Right lung (tissue), 2 donors: ENCODE measurements at regions not wholly inside any gene's neighbourhood (a gene's known extent, or its start where the extent isn't known, plus 50 kb on each side); places are given as distances from the start of the nearest gene placed in this dataset.
"Not testable (repeated sequence)": the region's sequence is repeated elsewhere in the genome, so short reads cannot be mapped to it uniquely, and the experiment has no call there.

ENCODE experiments used
- DNase-seq, 2 donors: peaks; one replicate each; pipeline ENCODE4 v3.0.0-alpha.2; 2013

DNA sequence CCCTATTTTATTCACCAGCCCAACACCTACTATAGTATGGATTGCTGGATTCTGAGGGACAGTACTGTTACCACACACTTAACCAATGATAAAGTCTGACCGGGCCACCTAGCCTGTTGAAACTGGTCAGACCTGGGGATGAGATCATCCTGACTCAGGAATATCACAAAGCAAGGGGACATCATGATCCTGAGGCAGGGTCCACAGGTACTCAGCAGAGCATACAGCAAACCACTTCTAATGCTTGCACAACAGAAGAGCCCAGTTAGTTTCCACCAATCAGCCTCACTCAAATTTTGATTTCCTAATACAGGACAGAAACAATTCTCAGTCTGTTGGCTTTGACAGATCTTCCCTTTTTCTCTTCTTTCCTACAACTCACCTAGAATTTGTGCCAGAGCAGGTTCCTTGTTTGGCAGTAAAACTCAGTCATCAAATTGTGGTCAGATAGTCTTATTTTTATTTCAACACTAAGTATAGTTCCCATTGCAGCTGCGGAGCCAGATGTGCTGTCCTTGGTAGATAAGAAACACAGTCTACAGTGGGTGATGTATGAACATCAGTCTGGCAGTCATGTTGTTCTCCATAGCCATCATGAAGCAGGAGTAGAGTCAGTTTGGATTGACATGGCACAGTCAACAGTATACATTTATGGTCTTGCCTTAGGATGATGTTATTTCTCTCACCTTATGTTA is 90.1 kb upstream of the PRR23C start:
- no peak for DNase-seq

DNA sequence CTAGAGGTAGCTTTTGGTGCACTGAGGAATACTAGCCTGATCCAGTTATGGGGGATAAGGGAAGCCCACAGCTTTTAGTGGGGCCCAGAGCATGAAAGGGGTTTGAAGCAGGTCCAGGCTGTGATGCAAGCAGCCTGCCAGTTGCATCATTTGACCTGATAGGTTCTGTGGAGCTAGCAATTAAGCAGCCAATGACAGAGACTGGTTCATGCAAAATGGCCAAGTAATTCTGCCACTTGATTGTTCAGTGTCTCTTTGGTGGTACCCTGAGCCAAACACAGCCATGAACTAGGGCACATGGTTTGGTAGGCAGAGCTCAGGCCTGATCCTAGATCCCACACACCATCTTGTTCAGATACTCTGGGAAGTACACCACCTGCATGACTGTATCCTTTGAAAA is 91.0 kb upstream of the PRR23C start:
- DNase-seq, result no peak

DNA sequence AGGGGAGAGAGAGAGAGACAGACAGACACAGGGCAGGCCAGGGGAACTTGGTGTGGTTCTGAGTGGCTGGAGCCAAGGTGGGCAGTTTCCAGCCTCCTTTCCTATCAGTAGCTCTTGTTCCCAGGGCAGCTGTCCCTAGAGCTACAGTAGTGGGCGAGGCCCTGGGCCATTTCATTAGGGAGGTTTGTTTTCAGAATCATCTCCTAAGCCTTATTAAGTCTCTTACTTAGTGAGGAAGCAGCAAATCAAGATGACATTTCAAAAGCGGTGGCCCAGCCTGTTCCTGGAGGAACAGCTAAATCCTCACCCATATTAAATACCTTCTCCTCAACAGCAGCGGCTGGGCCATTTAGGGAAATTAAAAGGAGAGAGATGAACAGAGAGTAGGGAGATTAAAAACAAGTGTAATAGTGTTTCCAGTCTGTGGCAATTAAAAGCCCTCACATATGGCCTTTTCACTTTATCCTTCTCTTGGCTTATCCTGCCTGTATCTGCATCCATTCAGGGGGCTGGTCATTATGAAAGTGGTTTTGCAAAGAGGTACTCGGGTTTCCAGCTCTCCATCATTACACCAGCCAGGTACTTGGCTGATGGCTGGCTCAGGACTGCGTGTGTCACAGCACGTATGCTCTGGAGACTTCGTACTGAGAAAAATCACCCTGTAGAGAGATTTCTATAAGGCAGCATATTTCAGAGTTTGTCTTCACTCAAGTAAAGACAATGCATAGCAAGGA is 91.9 kb upstream of the PRR23C start:
- DNase-seq, result no peak

DNA sequence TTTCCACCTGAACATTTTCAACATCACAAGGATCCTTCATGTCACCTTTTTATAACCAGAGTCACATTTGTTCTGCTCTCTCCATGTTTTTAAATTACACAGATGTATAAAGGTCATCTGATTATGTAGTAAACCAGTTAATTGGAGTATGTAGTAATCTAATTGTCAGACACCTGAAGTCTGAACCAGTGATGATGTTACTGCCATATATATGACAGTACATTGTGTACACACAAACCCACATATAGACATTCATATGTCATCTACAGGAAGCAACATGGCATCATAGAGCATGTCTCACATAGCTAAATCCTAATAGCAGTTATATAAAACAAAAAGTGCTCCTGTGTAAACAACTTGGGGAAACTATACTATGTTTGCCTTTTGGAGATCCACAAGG is 95.9 kb upstream of the PRR23C start:
- DNase-seq, result no peak

DNA sequence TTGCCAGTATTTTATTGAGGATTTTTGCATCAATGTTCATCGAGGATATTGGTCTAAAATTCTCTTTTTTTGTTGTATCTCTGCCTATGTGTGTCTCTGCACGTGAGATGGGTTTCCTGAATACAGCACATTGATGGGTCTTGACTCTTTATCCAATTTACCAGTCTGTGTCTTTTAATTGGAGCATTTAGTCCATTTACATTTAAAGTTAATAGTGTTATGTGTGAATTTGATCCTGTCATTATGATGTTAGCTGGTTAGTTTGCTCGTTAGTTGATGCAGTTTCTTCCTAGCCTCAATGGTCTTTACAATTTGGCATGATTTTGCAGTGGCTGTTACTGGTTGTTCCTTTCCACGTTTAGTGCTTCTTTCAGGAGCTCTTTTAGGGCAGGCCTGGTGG is 101.3 kb upstream of the PRR23C start:
- DNase-seq, result not testable (repeated sequence)

DNA sequence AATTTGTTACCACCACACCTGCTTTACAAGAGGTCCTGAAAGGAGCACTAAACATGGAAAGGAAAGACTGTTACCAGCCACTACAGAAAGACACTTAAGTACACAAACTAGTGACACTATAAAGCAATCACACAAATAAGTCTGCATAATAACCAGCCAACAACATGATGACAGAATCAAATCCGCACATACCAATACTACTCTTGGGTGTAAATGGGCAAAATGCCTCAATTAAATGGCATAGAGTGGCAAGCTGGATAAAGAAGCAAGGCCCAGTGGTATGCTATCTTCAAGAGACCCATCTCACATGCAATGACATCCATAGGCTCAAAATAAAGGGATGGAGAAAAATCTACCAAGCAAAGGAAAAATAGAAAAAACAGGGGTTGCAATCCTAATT is 106.8 kb upstream of the PRR23C start:
- DNase-seq, result no peak

DNA sequence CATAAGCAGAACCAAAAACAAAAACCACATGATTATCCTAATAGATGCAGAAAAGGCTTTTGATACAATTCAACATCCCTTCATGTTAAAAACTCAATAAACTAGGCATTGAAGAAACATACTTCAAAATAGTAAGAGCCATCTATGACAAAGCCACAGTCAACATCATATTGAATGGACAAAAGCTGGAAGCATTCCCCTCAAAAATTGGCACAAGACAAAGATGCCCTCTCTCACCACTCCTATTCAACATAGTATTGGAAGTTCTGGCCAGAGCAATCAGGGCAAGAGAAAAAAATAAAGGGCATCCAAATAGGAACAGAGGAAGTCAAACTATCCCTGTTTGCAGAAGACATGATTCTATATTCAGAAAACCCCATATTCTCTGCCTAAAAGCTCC is 108.7 kb upstream of the PRR23C start:
- DNase-seq, result not testable (repeated sequence)

DNA sequence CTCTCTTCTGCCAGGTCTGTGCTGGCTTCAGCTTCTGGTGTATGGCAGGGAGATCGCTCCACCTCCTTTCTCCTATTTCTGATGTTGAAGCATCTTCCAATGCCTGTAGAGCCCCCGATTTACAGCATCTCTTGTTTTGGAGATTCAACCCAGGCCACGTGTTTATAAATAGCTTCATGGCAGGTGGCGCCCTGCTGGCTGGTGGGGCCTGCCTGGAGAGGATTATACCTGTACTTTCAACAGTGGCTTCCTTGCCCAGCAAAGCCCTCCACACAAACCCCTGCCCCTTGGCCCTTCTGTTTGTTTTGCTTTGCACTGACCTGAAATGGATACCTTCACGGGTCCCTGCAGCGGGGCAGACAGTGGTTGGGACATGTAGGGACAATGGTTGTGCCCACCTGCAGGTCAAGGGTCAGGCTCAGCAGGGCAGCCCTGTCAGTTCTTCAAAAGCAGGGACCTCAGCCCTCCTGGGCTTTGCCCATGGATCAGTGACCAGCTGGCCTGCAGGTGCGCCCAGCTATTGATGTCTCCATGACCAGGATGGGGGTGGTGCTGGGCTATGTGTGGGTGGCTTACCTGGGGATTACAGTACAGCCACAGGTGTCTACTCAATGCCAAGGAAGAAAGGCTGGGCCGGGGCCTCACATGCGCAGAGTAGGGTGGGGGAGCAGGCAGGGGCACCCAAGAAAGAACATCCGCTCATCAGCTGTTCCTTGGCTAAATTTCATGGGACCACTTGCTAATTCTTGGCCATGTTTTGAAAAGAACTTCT is 112.7 kb upstream of the PRR23C start:
- DNase-seq, result no peak

DNA sequence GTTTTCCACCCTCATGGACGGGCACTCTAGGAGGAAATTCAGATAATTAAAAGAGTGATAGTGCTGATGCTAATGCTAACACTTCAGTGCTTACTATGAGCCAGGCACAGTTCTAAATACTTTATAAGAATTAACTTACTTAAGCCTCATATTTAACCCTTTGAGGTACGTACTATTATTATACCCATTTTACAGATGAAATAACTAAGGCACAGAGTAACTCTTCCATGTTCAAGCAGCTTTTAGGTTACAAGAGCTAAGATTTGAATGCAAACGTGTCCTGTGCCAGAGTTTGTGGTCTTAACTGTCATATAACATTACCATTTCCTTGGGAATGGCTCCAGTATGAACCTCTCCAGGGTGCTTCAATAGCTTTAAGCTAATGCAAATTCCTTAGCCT is 114.7 kb upstream of the PRR23C start:
- no peak for DNase-seq

DNA sequence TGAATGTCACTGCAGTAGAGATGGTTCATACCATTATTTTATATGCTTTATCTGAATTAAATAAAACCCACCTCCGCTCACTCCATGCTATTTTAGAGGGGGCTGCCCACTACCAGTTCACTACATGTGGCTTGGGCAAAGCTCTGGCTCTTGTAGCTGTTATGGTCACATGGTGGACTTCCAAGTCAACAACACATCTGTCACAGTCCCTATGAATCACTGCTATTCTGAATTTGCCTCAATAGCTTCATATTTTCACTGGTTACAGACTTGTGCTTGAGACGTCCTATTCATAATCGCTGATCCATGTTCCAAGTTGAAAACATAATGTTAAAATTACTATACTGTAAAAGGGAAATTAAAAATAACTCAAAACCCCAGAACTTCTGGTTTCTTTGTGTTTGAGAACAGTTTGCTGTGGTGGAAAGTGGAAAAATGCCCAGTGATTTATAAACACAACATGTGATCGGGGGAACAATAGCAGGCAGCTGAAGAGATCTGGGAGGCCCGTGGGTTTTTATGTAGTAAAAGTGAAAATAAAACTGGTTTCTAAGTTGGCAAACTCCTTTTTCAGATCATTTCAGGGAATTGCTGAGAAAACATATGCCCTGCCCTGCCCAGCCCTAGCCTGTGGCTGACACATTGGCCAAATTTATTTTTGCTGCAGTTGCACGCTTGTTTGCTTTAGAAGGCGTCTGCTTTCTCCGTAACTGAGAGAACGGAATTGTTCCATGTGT is 128.8 kb upstream of the PRR23C start:
- DNase-seq, result peak in 1 of 2 donors; percentile 20

DNA sequence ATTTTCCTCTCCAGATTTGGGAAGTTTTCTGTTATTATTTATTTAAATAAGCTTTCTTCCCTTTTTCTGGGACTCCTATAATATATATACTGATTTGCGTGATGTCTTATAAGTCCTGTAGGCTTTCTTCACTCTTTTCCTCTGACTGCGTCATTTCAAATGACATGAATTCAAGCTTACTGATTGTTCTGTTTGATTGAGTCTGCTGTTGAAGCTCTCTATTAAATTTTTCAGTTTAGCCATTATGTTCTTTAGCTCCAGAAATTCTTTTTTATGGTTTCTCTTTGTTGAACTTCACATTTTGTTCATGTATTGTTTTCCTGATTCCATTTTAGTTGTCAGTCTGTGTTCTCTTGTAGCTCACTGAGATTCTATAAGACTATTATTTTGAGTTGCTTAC is 135.8 kb upstream of the PRR23C start:
- no peak for DNase-seq

DNA sequence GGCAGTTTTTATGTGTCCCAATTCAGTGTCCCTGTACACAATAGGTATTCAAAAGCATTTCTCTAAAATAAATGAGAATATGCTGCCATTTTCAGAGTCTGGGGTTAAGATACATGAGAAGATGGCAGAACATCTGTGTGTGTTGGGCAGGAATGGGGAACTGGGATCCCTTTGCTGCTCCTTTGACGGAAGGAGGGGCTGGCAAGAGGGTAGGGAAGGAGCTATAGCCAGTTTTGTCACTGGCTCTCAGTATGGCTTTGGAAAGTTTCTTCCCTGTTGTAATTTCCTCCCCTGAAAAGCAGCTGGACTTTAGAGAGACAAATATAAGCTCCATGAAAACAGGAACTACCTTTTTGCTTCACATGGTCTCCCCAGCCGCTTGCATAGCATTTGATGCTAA is 137.5 kb upstream of the PRR23C start:
- no peak for DNase-seq

DNA sequence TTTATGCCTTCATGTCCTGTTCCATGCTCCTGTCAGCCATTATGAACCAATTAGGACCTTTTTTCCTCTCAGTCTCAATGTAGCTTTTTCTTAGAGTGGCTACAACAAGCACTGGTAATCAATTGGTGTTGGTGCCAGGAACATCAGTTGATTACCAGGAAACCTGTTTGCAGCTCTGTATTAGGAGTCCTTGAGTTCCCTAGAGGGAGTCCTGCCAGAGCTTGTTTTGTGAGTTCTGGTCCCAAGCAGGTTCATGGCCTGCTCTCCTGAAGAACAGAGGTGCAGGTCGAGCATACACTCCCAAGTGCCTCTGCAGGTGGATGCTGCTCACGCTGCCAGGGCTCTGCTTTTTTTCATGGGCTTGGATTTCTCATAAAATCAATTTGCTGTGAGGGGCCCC is 137.9 kb upstream of the PRR23C start:
- no peak for DNase-seq

DNA sequence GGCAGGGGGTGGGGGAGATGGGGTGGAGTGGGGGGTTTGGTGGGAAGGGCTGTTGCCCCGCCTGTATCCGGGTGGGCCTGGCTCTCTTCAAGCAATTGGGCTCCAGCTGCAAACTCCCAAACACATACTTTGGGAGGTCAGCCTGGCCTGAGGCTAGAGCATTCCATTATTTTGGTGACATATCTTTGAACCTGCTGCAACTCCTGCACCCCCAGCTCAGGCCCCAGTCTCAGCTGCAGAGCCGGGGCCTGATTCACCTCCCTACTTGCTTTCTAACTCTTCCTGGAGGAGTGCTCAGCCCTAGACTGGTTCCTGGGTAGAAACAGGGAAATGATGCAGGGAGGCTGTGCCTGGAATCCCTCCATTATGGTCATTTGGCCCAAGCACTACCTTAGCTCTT is 140.8 kb upstream of the PRR23C start:
- no peak for DNase-seq

DNA sequence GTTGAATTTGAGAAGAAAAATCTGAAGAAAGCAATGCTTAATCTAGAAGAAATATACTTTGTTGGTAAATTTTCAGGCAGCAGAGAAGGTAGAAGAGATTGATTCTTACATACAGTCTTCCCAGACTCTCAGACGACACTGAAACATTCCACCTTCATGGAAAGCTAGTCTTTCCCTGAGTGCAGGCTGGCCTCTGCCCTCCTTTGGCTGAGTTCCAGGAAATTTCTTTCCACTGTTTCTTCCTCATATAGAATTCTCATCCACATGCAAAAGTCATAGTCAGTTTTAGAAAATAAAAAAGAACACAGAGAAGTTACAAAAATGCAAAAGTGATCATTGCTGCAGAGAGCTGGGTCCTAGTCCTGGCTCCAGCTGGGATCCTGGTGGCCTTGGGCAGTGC is 142.5 kb upstream of the PRR23C start:
- no peak for DNase-seq

DNA sequence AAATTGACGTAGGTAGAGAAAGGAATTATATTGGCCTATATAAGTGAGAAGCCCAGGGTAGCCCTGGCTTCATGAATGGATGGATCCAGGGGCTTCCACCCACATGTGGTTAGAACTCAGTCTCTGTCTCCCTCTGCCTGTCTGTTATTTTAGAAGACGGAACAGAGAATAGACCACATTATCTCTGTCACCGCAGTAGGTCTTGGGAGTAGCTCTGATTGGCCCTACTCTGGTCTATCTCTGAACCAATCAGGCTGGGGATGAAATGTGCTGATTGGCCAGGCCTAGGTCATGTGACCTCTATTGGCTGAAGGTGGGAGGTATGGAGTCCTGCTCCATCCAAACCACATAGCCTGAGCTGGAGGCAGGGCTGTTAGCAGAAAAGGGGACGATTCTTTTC is 143.0 kb upstream of the PRR23C start:
- DNase-seq, result no peak

DNA sequence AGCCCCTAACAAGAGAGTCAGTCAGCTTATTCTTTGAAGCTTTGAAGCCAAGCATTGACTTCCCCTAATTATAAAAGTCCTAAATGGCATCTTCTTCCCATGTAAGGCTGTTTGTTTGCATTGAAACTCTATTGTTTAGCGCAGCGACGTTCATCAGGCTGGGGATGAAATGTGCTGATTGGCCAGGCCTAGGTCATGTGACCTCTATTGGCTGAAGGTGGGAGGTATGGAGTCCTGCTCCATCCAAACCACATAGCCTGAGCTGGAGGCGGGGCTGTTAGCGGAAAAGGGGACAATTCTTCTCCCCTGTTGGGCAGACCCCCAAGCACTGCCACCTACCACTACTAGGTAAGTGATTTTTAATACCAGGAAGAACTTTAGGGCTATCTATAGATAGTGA is 145.3 kb upstream of the PRR23C start:
- DNase-seq, result no peak

DNA sequence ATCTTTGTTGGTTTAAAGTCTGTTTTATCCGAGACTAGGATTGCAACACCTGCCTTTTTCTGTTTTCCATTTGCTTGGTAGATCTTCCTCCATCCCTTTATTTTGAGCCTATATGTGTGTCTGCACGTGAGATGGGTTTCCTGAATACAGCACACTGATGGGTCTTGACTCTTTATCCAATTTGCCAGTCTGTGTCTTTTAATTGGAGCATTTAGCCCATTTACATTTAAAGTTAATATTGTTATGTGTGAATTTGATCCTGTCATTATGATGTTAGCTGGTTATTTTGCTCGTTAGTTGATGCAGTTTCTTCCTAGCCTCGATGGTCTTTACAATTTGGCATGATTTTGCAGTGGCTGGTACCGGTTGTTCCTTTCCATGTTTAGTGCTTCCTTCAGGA is 149.4 kb upstream of the MRPS22 start:
- not testable (repeated sequence) for DNase-seq

DNA sequence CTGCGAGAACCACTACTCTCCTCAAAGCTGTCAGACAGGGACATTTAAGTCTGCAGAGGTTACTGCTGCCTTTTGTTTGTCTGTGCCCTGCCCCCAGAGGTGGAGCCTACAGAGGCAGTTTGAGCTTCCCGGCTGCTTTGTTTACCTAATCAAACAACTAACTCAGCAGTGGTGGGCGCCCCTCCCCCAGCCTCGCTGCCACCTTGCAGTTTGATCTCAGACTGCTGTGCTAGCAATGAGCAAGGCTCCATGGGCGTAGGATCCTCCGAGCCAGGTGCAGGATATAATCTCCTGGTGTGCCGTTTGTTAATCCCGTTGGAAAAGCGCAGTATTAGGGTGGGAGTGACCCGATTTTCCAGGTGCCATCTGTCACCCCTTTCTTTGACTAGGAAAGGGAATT is 147.7 kb upstream of the MRPS22 start:
- not testable (repeated sequence) for DNase-seq

DNA sequence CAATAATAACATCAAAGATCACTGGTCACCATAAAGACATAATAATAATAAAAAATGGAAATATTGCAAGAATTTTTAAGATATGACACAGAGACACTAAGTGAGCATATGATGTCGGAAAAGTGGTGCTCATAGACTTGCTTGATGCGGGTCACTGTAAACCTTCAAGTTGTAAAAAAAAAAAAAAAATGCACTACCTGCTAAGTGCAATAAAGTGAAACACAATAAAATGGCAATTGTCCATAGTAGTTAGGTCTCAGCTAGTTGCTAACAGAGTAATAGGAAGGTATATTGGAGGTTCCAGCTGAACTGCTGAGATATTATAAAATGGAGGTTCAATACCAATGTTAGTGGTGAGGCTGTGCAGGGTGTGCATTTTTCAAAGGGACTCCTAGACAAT is 146.6 kb upstream of the MRPS22 start:
- DNase-seq, result no peak

DNA sequence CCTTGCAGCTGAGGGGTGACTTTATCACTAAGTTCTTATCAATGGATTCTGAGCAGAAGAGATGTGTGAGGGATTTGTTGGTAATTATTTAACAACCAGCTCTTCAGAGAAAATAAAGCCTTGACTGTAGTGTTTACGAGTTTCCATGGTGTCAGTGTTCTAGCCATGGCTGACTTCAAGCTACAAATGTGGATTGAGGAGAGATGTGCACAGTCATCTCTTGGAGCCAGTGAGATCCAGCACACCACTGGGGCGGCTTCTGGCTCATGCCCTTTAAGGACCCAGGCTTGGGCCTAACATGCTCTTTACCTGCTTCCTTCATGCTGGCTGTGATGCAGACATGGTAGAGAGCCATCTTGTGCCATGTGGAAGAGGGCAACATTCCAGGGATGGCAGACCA is 145.6 kb upstream of the MRPS22 start:
- DNase-seq, result no peak

DNA sequence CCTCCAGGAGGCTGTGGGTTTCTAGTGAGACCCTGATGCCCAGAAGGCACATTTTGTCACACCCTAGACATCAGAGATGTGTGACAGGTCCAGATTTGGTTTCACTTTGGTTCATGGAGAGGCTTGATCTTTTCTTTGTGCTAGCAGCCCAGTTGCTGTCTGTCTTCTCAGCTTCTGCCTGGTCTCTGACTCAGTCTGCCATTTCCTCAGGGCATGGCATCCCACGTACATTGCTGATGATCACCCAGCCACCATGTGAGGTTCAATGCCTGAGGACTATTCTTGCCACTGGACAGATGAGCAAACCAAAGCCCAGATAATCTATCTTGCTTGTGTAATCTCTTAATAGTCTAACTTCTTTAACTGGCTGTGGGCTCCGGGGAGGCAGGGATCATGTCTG is 144.9 kb upstream of the MRPS22 start:
- no peak for DNase-seq
